M059J (cell line): ENCODE measurements at regions not wholly inside any gene's neighbourhood (a gene's known extent, or its start where the extent isn't known, plus 50 kb on each side); places are given as distances from the start of the nearest gene placed in this dataset.
"Not testable (repeated sequence)": the region's sequence is repeated elsewhere in the genome, so short reads cannot be mapped to it uniquely, and the experiment has no call there.

ENCODE experiments used
- DNase-seq: peaks from one replicate; pipeline ENCODE4 v3.0.0-alpha.2; 2012; ENCODE audit warnings: low read depth

- peak; percentile 42 for DNase-seq
Observed at GRCh38 chr2:100741880-100742276, 78.1 kb upstream of the NPAS2 start.

- peak; percentile 93 for DNase-seq
Observed at GRCh38 chr2:100742277-100743254, 77.4 kb upstream of the NPAS2 start.

- no peak for DNase-seq
Observed at GRCh38 chr2:100743741-100744140, 76.2 kb upstream of the NPAS2 start.

GRCh38 chr2:100744184-100744583, 75.8 kb upstream of the NPAS2 start:
- DNase-seq: no peak

- DNase-seq: peak; percentile 70
Observed at GRCh38 chr2:100744589-100744988, 75.3 kb upstream of the NPAS2 start.

GRCh38 chr2:100745604-100746003, 74.3 kb upstream of the NPAS2 start:
- DNase-seq: no peak

- DNase-seq: peak; percentile 44
Observed at GRCh38 chr2:100747551-100747950, 72.4 kb upstream of the NPAS2 start.

- DNase-seq: no peak
Observed at GRCh38 chr2:100747996-100748615, 71.8 kb upstream of the NPAS2 start.

- DNase-seq: no peak
Observed at GRCh38 chr2:100748673-100749072, 71.3 kb upstream of the NPAS2 start.

- no peak for DNase-seq
Observed at GRCh38 chr2:100749771-100750542, 70.0 kb upstream of the NPAS2 start.

- not testable (repeated sequence) for DNase-seq
Observed at GRCh38 chr2:100751871-100752625, 67.9 kb upstream of the NPAS2 start.

GRCh38 chr2:100752628-100753333, 67.2 kb upstream of the NPAS2 start:
- peak; percentile 76 for DNase-seq

GRCh38 chr2:100753444-100753843, 66.5 kb upstream of the NPAS2 start:
- DNase-seq: no peak

- DNase-seq: no peak
Observed at GRCh38 chr2:100753881-100754280, 66.1 kb upstream of the NPAS2 start.

GRCh38 chr2:100754951-100755350, 65.0 kb upstream of the NPAS2 start:
- DNase-seq: peak; percentile 10

GRCh38 chr2:100755441-100755840, 64.5 kb upstream of the NPAS2 start:
- DNase-seq: peak; percentile 88

- peak; percentile 20 for DNase-seq
Observed at GRCh38 chr2:100756704-100757103, 63.2 kb upstream of the NPAS2 start.

GRCh38 chr2:100757621-100758394, 62.1 kb upstream of the NPAS2 start:
- peak; percentile 97 for DNase-seq

- no peak for DNase-seq
Observed at GRCh38 chr2:100759901-100760300, 60.0 kb upstream of the NPAS2 start.

- DNase-seq: no peak
Observed at GRCh38 chr2:100761365-100761764, 58.6 kb upstream of the NPAS2 start.
